Loucy (cell line): ENCODE measurements at regions not wholly inside any gene's neighbourhood (a gene's known extent, or its start where the extent isn't known, plus 50 kb on each side); places are given as distances from the start of the nearest gene placed in this dataset.

Source experiments
- H2AFZ ChIP-seq: fragments of 200-600 bp; sonication (generic); 2 replicates; pipeline ENCODE4 v1.6.0; 2016; ENCODE audit warnings: antibody characterized with exemption, mild to moderate bottlenecking, low read length, moderate library complexity
- H3F3A ChIP-seq: fragments of 200-600 bp; 2 replicates; pipeline ENCODE4 v1.6.0; 2016; ENCODE audit warnings: antibody characterized with exemption, low read depth, mild to moderate bottlenecking
- H3K27me3 ChIP-seq: fragments of 200-600 bp; sonication (generic); 2 replicates; pipeline ENCODE4 v1.6.1; 2014; ENCODE audit warnings: low read length, mild to moderate bottlenecking; ENCODE audit not compliant: insufficient read depth, poor library complexity, severe bottlenecking
- H3K36me3 ChIP-seq: fragments of 200-600 bp; sonication (generic); 2 replicates; pipeline ENCODE4 v1.6.1; 2016; ENCODE audit warnings: low read length; ENCODE audit not compliant: insufficient read depth
- H3K4me1 ChIP-seq: fragments of 200-600 bp; sonication (generic); 2 replicates; pipeline ENCODE4 v1.5.1; 2014; ENCODE audit warnings: low read length, mild to moderate bottlenecking; ENCODE audit not compliant: insufficient read depth, poor library complexity, severe bottlenecking
- H3K4me2 ChIP-seq: fragments of 200-600 bp; sonication (generic); 2 replicates; pipeline ENCODE4 v1.6.0; 2014; ENCODE audit warnings: antibody characterized with exemption, low read length, low read depth, mild to moderate bottlenecking; ENCODE audit not compliant: poor library complexity, severe bottlenecking
- H3K4me3 ChIP-seq: fragments of 200-600 bp; sonication (generic); 2 replicates; pipeline ENCODE4 v1.5.1; 2014; ENCODE audit warnings: low read length, mild to moderate bottlenecking, mixed read lengths; ENCODE audit not compliant: poor library complexity, severe bottlenecking
- H3K79me2 ChIP-seq: fragments of 200-600 bp; sonication (generic); 2 replicates; pipeline ENCODE4 v1.6.1; 2014; ENCODE audit warnings: low read length; ENCODE audit not compliant: insufficient read depth
- H3K9ac ChIP-seq: fragments of 200-600 bp; sonication (generic); 2 replicates; pipeline ENCODE4 v1.6.0; 2014; ENCODE audit warnings: mild to moderate bottlenecking, low read depth, low read length, moderate library complexity; ENCODE audit not compliant: poor library complexity, severe bottlenecking
- H3K9me2 ChIP-seq: fragments of 200-600 bp; sonication (generic); replicated peaks from 2 replicates; pipeline ENCODE4 v1.6.1; 2016; ENCODE audit warnings: low read depth, low read length, mixed read lengths
- H3K9me3 ChIP-seq: fragments of 200-600 bp; sonication (generic); 2 replicates; pipeline ENCODE4 v1.6.1; 2014; ENCODE audit warnings: mild to moderate bottlenecking, antibody characterized with exemption, low read length, low read depth; ENCODE audit not compliant: insufficient read depth
- H4K20me1 ChIP-seq: fragments of 200-600 bp; sonication (generic); 2 replicates; pipeline ENCODE4 v1.6.0; 2014; ENCODE audit warnings: antibody characterized with exemption, low read length, mild to moderate bottlenecking; ENCODE audit not compliant: insufficient read depth, poor library complexity, severe bottlenecking
- EZH2phosphoT487 ChIP-seq: fragments of 200-600 bp; IDR thresholded peaks from 2 replicates; pipeline ENCODE4 v1.6.1; 2018; ENCODE audit warnings: antibody characterized with exemption, mild to moderate bottlenecking, moderate library complexity, borderline replicate concordance
- TF ChIP-seq, protein P1 (sequence below): fragments of 200-600 bp; sonication (generic); conservative IDR thresholded peaks from 2 replicates; pipeline ENCODE4 v1.5.1; 2014; ENCODE audit warnings: mild to moderate bottlenecking, antibody characterized with exemption, low read length

DNA sequence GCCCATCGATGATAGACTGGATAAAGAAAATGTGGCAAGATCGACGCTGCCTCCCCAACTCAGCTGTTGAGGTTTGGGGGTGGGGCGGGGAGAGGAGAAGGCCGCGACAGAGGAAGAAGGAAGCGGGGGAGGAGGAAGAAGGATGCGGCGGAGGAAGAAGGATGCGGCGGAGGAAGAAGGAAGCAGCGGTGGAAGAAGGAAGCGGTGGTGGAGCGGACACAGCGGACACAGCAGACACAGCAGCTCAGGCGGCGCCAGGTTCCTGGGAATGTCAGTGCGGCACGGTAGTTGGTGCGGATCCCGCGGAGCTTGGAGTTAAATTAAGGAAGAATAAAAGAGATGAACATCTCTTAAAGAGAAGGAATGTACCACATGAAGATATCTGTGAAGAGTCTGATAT is 163.9 kb upstream of the NT5E start:
- H4K20me1 ChIP-seq, result no peaks in the 10 kb centered on the region
- no peaks in the 10 kb centered on the region for H3K9me3 ChIP-seq
- H3K79me2 ChIP-seq, result no peaks in the 10 kb centered on the region
- H3K27me3 ChIP-seq, result no peaks in the 10 kb centered on the region
- H3K36me3 ChIP-seq, result no peaks in the 10 kb centered on the region
- no peak overlapping the region for H3K4me2 ChIP-seq
- no peak overlapping the region for H2AFZ ChIP-seq
- H3K9me2 ChIP-seq, result no peaks in the 10 kb centered on the region
- no peak overlapping the region for H3K4me3 ChIP-seq
- TF ChIP-seq EZH2phosphoT487, result no peak
- TF ChIP-seq, protein P1, sequence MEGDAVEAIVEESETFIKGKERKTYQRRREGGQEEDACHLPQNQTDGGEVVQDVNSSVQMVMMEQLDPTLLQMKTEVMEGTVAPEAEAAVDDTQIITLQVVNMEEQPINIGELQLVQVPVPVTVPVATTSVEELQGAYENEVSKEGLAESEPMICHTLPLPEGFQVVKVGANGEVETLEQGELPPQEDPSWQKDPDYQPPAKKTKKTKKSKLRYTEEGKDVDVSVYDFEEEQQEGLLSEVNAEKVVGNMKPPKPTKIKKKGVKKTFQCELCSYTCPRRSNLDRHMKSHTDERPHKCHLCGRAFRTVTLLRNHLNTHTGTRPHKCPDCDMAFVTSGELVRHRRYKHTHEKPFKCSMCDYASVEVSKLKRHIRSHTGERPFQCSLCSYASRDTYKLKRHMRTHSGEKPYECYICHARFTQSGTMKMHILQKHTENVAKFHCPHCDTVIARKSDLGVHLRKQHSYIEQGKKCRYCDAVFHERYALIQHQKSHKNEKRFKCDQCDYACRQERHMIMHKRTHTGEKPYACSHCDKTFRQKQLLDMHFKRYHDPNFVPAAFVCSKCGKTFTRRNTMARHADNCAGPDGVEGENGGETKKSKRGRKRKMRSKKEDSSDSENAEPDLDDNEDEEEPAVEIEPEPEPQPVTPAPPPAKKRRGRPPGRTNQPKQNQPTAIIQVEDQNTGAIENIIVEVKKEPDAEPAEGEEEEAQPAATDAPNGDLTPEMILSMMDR, result no peak
- H3K9ac ChIP-seq, result no peak overlapping the region
- no peaks in the 10 kb centered on the region for H3K4me1 ChIP-seq
- H3F3A ChIP-seq, result no peaks in the 10 kb centered on the region

DNA sequence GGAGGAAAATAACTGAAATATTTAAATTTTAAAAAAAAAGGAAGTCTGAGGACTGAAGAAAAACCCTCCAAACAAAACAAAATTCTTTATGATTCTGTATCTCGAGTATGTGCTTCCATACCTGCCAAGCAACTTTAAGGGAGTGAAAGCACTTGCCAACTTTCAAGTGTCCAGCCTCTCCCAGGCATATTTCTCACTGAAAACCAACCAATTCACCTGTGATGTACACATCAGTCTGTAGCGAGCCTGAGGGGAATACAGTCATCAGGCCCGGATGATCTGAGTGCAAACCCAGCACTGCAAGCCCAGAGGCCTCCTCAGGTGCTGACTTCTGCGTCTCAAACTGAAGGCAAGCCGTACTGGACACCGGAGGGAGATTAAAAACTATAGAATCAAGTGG is 164.8 kb upstream of the NT5E start:
- Histone ChIP-seq H3K4me2 (no peak overlapping the region), H4K20me1 (no peaks in the 10 kb centered on the region), H3K4me3 (no peak overlapping the region), H3K9ac (no peak overlapping the region), H2AFZ (no peak overlapping the region), H3F3A (no peaks in the 10 kb centered on the region), H3K79me2 (no peaks in the 10 kb centered on the region), H3K27me3 (no peaks in the 10 kb centered on the region), H3K4me1 (no peaks in the 10 kb centered on the region), H3K9me2 (no peaks in the 10 kb centered on the region), H3K36me3 (no peaks in the 10 kb centered on the region), H3K9me3 (no peaks in the 10 kb centered on the region)
- TF ChIP-seq, protein P1, result no peak
- TF ChIP-seq EZH2phosphoT487, result no peak

DNA sequence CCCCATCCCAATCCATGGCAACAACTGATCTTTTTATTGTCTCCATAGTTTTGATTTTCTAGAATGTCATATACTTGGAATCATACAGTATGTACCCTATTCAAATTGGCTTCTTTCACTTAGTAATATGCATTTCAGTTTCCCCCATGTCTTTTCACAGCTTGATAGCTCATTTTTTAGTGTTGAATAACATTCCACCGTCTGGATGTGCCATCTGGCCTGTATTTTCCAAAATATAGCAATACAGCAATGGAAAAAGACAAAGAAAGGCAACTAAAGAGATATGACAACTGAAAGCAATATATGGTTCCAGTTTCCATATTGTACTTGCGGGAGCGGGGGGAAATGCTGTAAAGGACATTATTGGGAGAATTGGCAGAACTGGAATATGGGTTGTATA is 166.4 kb upstream of the NT5E start:
- Histone ChIP-seq H3K9ac (no peak overlapping the region), H2AFZ (no peak overlapping the region)
- TF ChIP-seq EZH2phosphoT487, result no peak
- TF ChIP-seq, protein P1, result no peak

More for the DNA sequence above, 166.4 kb upstream of the NT5E start:
- Histone ChIP-seq H3K4me2 (no peak overlapping the region), H3K9me3 (no peaks in the 10 kb centered on the region), H3F3A (no peaks in the 10 kb centered on the region), H3K9me2 (no peaks in the 10 kb centered on the region), H3K36me3 (no peaks in the 10 kb centered on the region), H3K79me2 (no peaks in the 10 kb centered on the region), H3K4me1 (no peaks in the 10 kb centered on the region), H4K20me1 (no peaks in the 10 kb centered on the region), H3K27me3 (no peaks in the 10 kb centered on the region), H3K4me3 (no peak overlapping the region)
